Kidney capillary endothelial cell (primary cell): ENCODE measurements at regions not wholly inside any gene's neighbourhood (a gene's known extent, or its start where the extent isn't known, plus 50 kb on each side); places are given as distances from the start of the nearest gene placed in this dataset.
"Not testable (repeated sequence)": the region's sequence is repeated elsewhere in the genome, so short reads cannot be mapped to it uniquely, and the experiment has no call there.

Experiments
- DNase-seq: peaks from one replicate; pipeline ENCODE4 v3.0.0-alpha.2; 2018; ENCODE audit warnings: low spot score

- DNase-seq = no peak
Observed at GRCh38 chr11:122201106-122201505, 85.1 kb upstream of the BLID start.

GRCh38 chr11:122199661-122200060 is 83.6 kb upstream of the BLID start:
- DNase-seq = no peak

- no peak for DNase-seq
Observed at GRCh38 chr11:122198291-122198983, 82.4 kb upstream of the BLID start.

- peak; percentile 95 for DNase-seq
Observed at GRCh38 chr11:122197066-122197987, 81.3 kb upstream of the BLID start.

- no peak for DNase-seq
Observed at GRCh38 chr11:122195790-122196189, 79.8 kb upstream of the BLID start.

GRCh38 chr11:122193881-122194480 is 78.0 kb upstream of the BLID start:
- DNase-seq = not testable (repeated sequence)

- DNase-seq = no peak
Observed at GRCh38 chr11:122193457-122193856, 77.4 kb upstream of the BLID start.

GRCh38 chr11:122192634-122193255 is 76.7 kb upstream of the BLID start:
- no peak for DNase-seq

- no peak for DNase-seq
Observed at GRCh38 chr11:122190768-122191167, 74.8 kb upstream of the BLID start.

GRCh38 chr11:122189229-122189628 is 73.2 kb upstream of the BLID start:
- peak; percentile 95 for DNase-seq

- no peak for DNase-seq
Observed at GRCh38 chr11:122187373-122188165, 71.6 kb upstream of the BLID start.

- DNase-seq = no peak
Observed at GRCh38 chr11:122186439-122187080, 70.5 kb upstream of the BLID start.

GRCh38 chr11:122183933-122184332 is 67.9 kb upstream of the BLID start:
- DNase-seq = no peak

GRCh38 chr11:122181893-122182292 is 65.9 kb upstream of the BLID start:
- DNase-seq = no peak

- DNase-seq = no peak
Observed at GRCh38 chr11:122181372-122181771, 65.4 kb upstream of the BLID start.

GRCh38 chr11:122179961-122180834 is 64.2 kb upstream of the BLID start:
- peak; percentile 57 for DNase-seq

- no peak for DNase-seq
Observed at GRCh38 chr11:122178795-122179194, 62.8 kb upstream of the BLID start.

- no peak for DNase-seq
Observed at GRCh38 chr11:122177238-122177637, 61.2 kb upstream of the BLID start.

- DNase-seq = no peak
Observed at GRCh38 chr11:122176651-122177050, 60.6 kb upstream of the BLID start.

- no peak for DNase-seq
Observed at GRCh38 chr11:122175306-122175705, 59.3 kb upstream of the BLID start.
